ENCODE measurements at regions not wholly inside any gene's neighbourhood (a gene's known extent, or its start where the extent isn't known, plus 50 kb on each side); places are given as distances from the start of the nearest gene placed in this dataset.

GRCh38 chr10:124196659-124197058 lies 103.3 kb upstream of the CHST15 start:
- no peak for TF ChIP-seq POLR2AphosphoS5 (IDR thresholded peaks at IDR 0.05; ENCODE audit: insufficient read depth in 1 of 2, low read depth in 1 of 2)
- TF ChIP-seq CTCF (IDR thresholded peaks at IDR 0.05): no peak
- TF ChIP-seq POLR2A (IDR thresholded peaks at IDR 0.05): no peak
